K562 (cell line): ENCODE measurements at regions not wholly inside any gene's neighbourhood (a gene's known extent, or its start where the extent isn't known, plus 50 kb on each side); places are given as distances from the start of the nearest gene placed in this dataset.

Source experiments
- ATAC-seq: fragments of 200-7000 bp; cut with Tn5 transposase; 3 replicates; pipeline ENCODE4 v1.9.1; 2020; ENCODE audit warnings: moderate library complexity
- BruUV-seq: library from RNA; stranded (reverse); fragments of 400-500 nt; replicated peaks from 2 replicates; lab custom pipeline; 2021; lab: Mats Ljungman, UMichigan
- CTCF ChIA-PET: fragments of 300-600 bp; formaldehyde crosslinking; extraction: SDS; loops from one replicate; lab custom pipeline; 2021; ENCODE audit warnings: low intra/inter-chr PET ratio; lab: Yijun Ruan, JAX
- POLR2A ChIA-PET: fragments of 300-600, 350-650 bp; sonication (Branson Sonifier 250); formaldehyde crosslinking; extraction: SDS; loops from one replicate; lab custom pipeline; 2021; ENCODE audit warnings: antibody characterized with exemption, inconsistent platforms; lab: Yijun Ruan, JAX
- DNase-seq, 4 experiments: peaks; one replicate each; pipeline versions ENCODE4 v3.0.0 to v3.0.0-alpha.2; 2011 to 2018; ENCODE audit warnings: low spot score in 3 of 4, mixed read lengths in 3 of 4; ENCODE audit errors: extremely low read depth in 1 of 4
- FAIRE-seq: peaks from 2 replicates; lab custom pipeline; 2011; peaks lifted over from hg19 to GRCh38; lab: Jason Lieb, UNC
- H2AFZ ChIP-seq: 2 replicates; pipeline ENCODE4 v1.6.0; 2011; ENCODE audit warnings: low read depth, low read length, control low read depth, inconsistent platforms
- H3K27ac ChIP-seq: fragments of 200-600 bp; 3 replicates; pipeline ENCODE4 v1.8.0; 2011; ENCODE audit warnings: low read depth, mild to moderate bottlenecking, control low read depth, inconsistent platforms, low read length, moderate library complexity, mixed read lengths; ENCODE audit errors: extremely low read depth
- H3K27me3 ChIP-seq, 2 experiments: fragments of 300-600 bp in 1 of 2; 2 replicates in 1 of 2; 3 replicates in 1 of 2; pipeline versions ENCODE4 v1.6.0 to v1.8.0; 2011; ENCODE audit warnings: inconsistent platforms in 2 of 2, low read length in 2 of 2, mild to moderate bottlenecking in 1 of 2, mixed read lengths in 1 of 2, moderate library complexity in 1 of 2; ENCODE audit not compliant: control insufficient read depth in 2 of 2, insufficient read depth in 2 of 2
- H3K36me3 ChIP-seq: fragments of 300-600 bp; 3 replicates; pipeline ENCODE4 v1.8.0; 2011; ENCODE audit warnings: mild to moderate bottlenecking, low read length, inconsistent platforms; ENCODE audit not compliant: control insufficient read depth, insufficient read depth
- H3K4me1 ChIP-seq, 2 experiments: fragments of 200-600 bp in 1 of 2; replicated peaks in 1 of 2; 2 replicates in 1 of 2; 3 replicates in 1 of 2; pipeline versions ENCODE4 v1.5.1 to v1.8.0; 2011; ENCODE audit warnings: inconsistent platforms in 2 of 2, low read length in 2 of 2, mild to moderate bottlenecking in 1 of 2, mixed read lengths in 1 of 2, moderate library complexity in 1 of 2; ENCODE audit not compliant: control insufficient read depth in 2 of 2, insufficient read depth in 2 of 2
- H3K4me2 ChIP-seq: 2 replicates; pipeline ENCODE4 v1.6.1; 2011; ENCODE audit warnings: low read length, control low read depth, inconsistent platforms, mixed read lengths; ENCODE audit not compliant: insufficient read depth
- H3K4me3 ChIP-seq: fragments of 200-600 bp; sonication (generic), shearing (Covaris generic); 2 replicates; pipeline ENCODE4 v1.5.1; 2016; ENCODE audit warnings: control low read depth, inconsistent platforms
- H3K79me2 ChIP-seq: fragments of 200-600 bp; 3 replicates; pipeline ENCODE4 v1.8.0; 2011; ENCODE audit warnings: low read length, inconsistent platforms; ENCODE audit not compliant: control insufficient read depth, insufficient read depth
- H3K9ac ChIP-seq, 2 experiments: 2 replicates each; pipeline versions ENCODE4 v1.6.0 to v1.6.1; 2011; ENCODE audit warnings: low read depth in 2 of 2, low read length in 2 of 2, control low read depth in 1 of 2, inconsistent platforms in 1 of 2, mild to moderate bottlenecking in 1 of 2, mixed read lengths in 1 of 2; ENCODE audit not compliant: insufficient read depth in 1 of 2
- H3K9me1 ChIP-seq: one replicate; pipeline ENCODE4 v1.6.0; 2011; ENCODE audit warnings: inconsistent platforms, mild to moderate bottlenecking, low read length, moderate library complexity; ENCODE audit not compliant: control insufficient read depth, insufficient read depth
- H3K9me3 ChIP-seq: replicated peaks from 2 replicates; pipeline ENCODE4 v1.5.1; 2011; ENCODE audit warnings: low read depth, low read length, inconsistent platforms; ENCODE audit not compliant: control insufficient read depth, insufficient read depth
- H4K20me1 ChIP-seq: replicated peaks from 2 replicates; pipeline ENCODE4 v1.6.1; 2011; ENCODE audit warnings: low read length, inconsistent platforms, mixed read lengths; ENCODE audit not compliant: control insufficient read depth, insufficient read depth
- CBFA2T2 ChIP-seq: fragments of 450-650 bp; conservative IDR thresholded peaks from 2 replicates; pipeline ENCODE4 v1.6.1; 2017; ENCODE audit warnings: mild to moderate bottlenecking
- E2F5 ChIP-seq: sonication (generic); formaldehyde crosslinking; IDR thresholded peaks from 2 replicates; pipeline ENCODE4 v1.8.0; 2022; ENCODE audit warnings: mild to moderate bottlenecking, missing genetic modification reagents
- HNRNPUL1 ChIP-seq: fragments of 200-400 bp; formaldehyde crosslinking; IDR thresholded peaks from 2 replicates; pipeline ENCODE4 v1.6.1; 2017; ENCODE audit warnings: low read length
- POLR2B ChIP-seq: fragments of 450-650 bp; IDR thresholded peaks from 2 replicates; pipeline ENCODE4 v1.6.1; 2018; ENCODE audit warnings: low read depth; ENCODE audit not compliant: partially characterized antibody
- ZNF24 ChIP-seq: fragments of 450-650 bp; IDR thresholded peaks from 2 replicates; pipeline ENCODE4 v1.6.1; 2016
- WGBS: fragments of 100-300 bp; shearing (Covaris generic); methylation state at CpG from one replicate; pipeline ENCODE4 v1.1.6; 2016; ENCODE audit warnings: low coverage, mixed read lengths; ENCODE audit not compliant: insufficient coverage; ENCODE audit errors: missing lambda C conversion rate; 5-methylcytosine and 5-hydroxymethylcytosine counted together
- in situ Hi-C: fragments of 300-500 bp; cut with MboI; formaldehyde crosslinking; loops from 4 replicates; pipeline ENCODE4 v1.15.0; 2018; ENCODE audit warnings: inconsistent platforms, mixed read lengths
- intact Hi-C: fragments of 100-400 bp; cut with micrococcal nuclease; formaldehyde crosslinking; loops from 2 replicates; pipeline ENCODE4 v1.14.2; 2022
- TF ChIP-seq, protein P1 (sequence below): fragments of 250-450 bp; sonication (Bioruptor Pico); IDR thresholded peaks from 2 replicates; pipeline ENCODE4 v1.8.0; 2021; ENCODE audit warnings: borderline replicate concordance, mild to moderate bottlenecking, moderate library complexity; ENCODE audit not compliant: poor library complexity, severe bottlenecking

GRCh38 chr16:5323284-5324141, 225.9 kb upstream of the EEF2KMT start:
- no peak overlapping the region for H3K27ac ChIP-seq
- BruUV-seq = no TSS peak
- H3K9ac ChIP-seq = no peak overlapping the region
- DNase-seq = no peak
- ChIA-PET CTCF (no interaction called here), POLR2A (no interaction called here)
- H3K9me1 ChIP-seq = no peaks in the 10 kb centered on the region
- FAIRE-seq = no peak
- H3K4me2 ChIP-seq = no peak overlapping the region
- 0 out of 2 replicates have a peak, but pooled peaks cover 4% of the 10 kb centered on the region for H4K20me1 ChIP-seq
- H3K9me3 ChIP-seq = no peaks in the 10 kb centered on the region
- no peaks in the 10 kb centered on the region for H3K36me3 ChIP-seq
- no peak for ATAC-seq
- H3K27me3 ChIP-seq = no peaks in the 10 kb centered on the region; a peak in 1 of 5 replicates
- no peak overlapping the region for H3K4me3 ChIP-seq
- intact Hi-C loops = no loop called here
- in situ Hi-C loops = no loop called here
- H3K79me2 ChIP-seq = no peaks in the 10 kb centered on the region
- no peaks in the 10 kb centered on the region for H3K4me1 ChIP-seq
- TF ChIP-seq ZNF24 (no peak), POLR2B (no peak), E2F5 (CRISPR knock-in tag) (no peak), HNRNPUL1 (no peak), CBFA2T2 (no peak)
- TF ChIP-seq, protein P1, sequence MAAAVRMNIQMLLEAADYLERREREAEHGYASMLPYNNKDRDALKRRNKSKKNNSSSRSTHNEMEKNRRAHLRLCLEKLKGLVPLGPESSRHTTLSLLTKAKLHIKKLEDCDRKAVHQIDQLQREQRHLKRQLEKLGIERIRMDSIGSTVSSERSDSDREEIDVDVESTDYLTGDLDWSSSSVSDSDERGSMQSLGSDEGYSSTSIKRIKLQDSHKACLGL = no peak
- 1% methylated on average over 15 of the region's 15 CpGs for WGBS
- H2AFZ ChIP-seq = no peak overlapping the region
